ENCODE measurements at regions not wholly inside any gene's neighbourhood (a gene's known extent, or its start where the extent isn't known, plus 50 kb on each side); places are given as distances from the start of the nearest gene placed in this dataset.

DNA sequence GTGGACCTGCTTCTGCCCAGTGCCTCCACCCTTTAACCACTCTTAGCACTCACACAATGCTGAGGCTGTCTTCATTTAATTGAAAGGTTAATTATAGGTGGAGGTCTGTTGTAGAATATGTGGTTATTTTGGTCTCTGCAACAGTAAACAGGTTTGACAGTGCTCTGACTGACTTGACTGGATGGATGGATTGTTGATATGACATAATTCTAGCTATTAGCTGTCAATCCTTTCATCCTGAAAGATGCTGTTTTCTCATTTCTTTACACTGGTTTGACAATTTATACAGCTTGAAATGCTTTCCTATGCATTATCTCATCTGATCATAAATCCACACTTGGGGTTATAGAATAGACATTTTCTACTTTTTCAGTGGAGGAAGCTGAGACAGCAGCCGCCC is 210.7 kb downstream of the CDH26 start:
- H3K4me3 ChIP-seq (ENCODE audit: low read depth, poor library complexity, severe bottlenecking), result no peak overlapping the region
- TF ChIP-seq, protein P1, sequence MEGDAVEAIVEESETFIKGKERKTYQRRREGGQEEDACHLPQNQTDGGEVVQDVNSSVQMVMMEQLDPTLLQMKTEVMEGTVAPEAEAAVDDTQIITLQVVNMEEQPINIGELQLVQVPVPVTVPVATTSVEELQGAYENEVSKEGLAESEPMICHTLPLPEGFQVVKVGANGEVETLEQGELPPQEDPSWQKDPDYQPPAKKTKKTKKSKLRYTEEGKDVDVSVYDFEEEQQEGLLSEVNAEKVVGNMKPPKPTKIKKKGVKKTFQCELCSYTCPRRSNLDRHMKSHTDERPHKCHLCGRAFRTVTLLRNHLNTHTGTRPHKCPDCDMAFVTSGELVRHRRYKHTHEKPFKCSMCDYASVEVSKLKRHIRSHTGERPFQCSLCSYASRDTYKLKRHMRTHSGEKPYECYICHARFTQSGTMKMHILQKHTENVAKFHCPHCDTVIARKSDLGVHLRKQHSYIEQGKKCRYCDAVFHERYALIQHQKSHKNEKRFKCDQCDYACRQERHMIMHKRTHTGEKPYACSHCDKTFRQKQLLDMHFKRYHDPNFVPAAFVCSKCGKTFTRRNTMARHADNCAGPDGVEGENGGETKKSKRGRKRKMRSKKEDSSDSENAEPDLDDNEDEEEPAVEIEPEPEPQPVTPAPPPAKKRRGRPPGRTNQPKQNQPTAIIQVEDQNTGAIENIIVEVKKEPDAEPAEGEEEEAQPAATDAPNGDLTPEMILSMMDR (IDR thresholded peaks at IDR 0.05), result no peak
- TF ChIP-seq POLR2A (IDR thresholded peaks at IDR 0.05), result no peak
- DNase-seq (ENCODE audit: low spot score in 2 of 2), result no peak
- 75% methylated on average over 1 of the region's 1 CpG for WGBS, 2 donors
- intact Hi-C loops (cut with DNase I; ENCODE audit: low total_unique reads), result no loop called here

- WGBS, 2 donors, result 81 to 83% methylated on average over 3 of the region's 3 CpGs
- no peak overlapping the region for H3K4me3 ChIP-seq (ENCODE audit: low read depth, poor library complexity, severe bottlenecking)
- TF ChIP-seq POLR2A (IDR thresholded peaks at IDR 0.05), result no peak
- TF ChIP-seq, protein P1 (IDR thresholded peaks at IDR 0.05), result no peak
- DNase-seq (ENCODE audit: low spot score in 2 of 2), result no peak
- intact Hi-C loops (cut with DNase I; ENCODE audit: low total_unique reads), result no loop called here
Observed at GRCh38 chr20:60170116-60170515, 211.9 kb downstream of the CDH26 start.

DNA sequence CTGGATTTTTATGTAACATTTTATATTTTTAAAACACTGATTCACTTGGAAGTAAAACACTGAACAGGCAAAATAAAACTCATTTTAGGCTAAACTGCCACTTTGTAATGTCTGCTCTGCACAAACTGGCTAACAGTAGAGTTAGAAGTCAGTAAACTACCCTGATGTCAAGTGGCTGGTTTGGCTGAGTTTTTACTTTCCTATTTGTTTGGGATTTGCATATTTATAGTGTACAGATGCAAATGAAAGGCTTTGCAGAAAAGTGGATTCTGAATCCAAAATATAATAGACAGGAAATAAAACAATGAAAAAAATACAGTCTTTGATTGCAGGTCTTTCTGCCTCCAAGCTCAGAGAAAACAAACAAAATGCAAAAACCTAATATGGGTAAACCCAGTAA is 213.1 kb downstream of the CDH26 start:
- TF ChIP-seq POLR2A (IDR thresholded peaks at IDR 0.05), result no peak
- TF ChIP-seq, protein P1 (IDR thresholded peaks at IDR 0.05), result no peak
- no peak overlapping the region for H3K4me3 ChIP-seq (ENCODE audit: low read depth, poor library complexity, severe bottlenecking)
- no peak for DNase-seq (ENCODE audit: low spot score in 2 of 2)
- intact Hi-C loops (cut with DNase I; ENCODE audit: low total_unique reads), result no loop called here

DNA sequence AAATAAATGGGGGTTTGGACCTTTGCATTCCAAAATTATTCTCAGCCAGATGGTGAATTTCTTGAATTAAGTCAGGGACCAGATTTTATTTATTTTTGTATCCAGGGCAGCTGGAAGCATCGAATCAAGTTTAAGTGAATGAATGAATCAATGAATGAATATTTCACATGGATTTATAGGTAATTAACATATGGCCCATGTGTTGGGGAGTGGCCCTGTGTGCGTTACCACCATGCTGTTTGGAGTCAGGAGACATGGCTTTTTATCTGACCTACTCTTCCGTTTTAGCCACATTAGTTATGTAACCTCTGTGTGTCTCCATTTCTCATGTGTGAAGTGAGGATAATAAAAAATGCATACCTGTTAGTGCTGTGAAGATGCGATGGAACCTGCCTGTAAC is 213.5 kb downstream of the CDH26 start:
- intact Hi-C loops (cut with DNase I; ENCODE audit: low total_unique reads), result no loop called here
- TF ChIP-seq, protein P1 (IDR thresholded peaks at IDR 0.05), result no peak
- no peak for TF ChIP-seq POLR2A (IDR thresholded peaks at IDR 0.05)
- no peak for DNase-seq (ENCODE audit: low spot score in 2 of 2)
- no peak overlapping the region for H3K4me3 ChIP-seq (ENCODE audit: low read depth, poor library complexity, severe bottlenecking)
- 81 to 86% methylated on average over 4 of the region's 4 CpGs for WGBS, 2 donors

DNA sequence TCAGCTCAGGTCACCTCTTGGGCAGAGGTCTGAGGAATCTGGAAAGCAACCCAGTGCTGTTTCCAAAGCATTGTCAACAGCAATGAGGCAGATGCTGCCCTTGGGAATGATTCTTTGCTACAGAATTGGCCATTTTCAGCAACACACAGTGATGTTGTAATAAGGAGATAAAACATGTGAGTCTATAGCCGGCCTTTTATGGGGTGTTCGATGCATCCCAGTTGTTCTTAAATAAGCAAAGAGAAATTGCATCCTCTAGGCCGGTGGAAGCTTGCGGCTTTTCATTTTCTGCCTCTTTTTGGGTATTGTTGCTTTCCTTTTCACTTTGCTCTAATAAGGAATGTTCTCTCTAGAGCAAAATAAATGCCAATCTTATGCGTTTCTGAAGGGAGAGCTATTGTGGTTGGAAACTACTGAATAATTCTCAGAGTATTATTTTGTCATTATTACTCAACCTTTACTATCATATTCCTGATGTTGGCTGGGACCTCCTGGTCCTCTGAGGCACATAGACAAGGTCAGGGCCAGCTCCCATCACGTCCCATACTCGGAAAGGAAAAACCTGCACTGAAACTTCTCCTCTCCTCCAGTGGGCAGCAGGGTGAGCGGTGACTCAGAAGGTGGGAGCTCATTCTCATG is 214.2 kb downstream of the CDH26 start:
- no peak overlapping the region for H3K4me3 ChIP-seq (ENCODE audit: low read depth, poor library complexity, severe bottlenecking)
- TF ChIP-seq, protein P1 (IDR thresholded peaks at IDR 0.05), result no peak
- TF ChIP-seq POLR2A (IDR thresholded peaks at IDR 0.05), result no peak
- WGBS, 2 donors, result 77 to 81% methylated on average over 8 of the region's 8 CpGs
- intact Hi-C loops (cut with DNase I; ENCODE audit: low total_unique reads), result no loop called here
- DNase-seq (ENCODE audit: low spot score in 2 of 2), result no peak

DNA sequence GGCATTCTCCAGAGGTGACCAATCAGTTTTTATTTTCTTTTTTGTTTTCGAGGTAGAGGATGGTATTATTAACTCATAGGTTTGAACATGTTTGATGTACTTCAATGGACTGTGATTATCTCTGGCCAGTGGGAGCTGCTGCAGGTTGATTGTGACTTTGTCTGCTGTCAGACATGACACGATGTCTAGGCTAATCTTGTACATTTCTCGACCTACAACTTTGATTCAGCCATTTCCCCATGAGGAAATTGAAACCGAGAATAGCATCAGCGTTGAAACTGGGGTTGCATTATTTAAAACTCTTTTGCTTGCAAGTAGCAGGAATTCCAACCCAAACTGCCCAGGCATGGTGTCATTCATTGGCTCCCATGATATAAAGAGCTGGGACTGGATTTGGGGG is 218.9 kb downstream of the CDH26 start:
- intact Hi-C loops (cut with DNase I; ENCODE audit: low total_unique reads), result no loop called here
- WGBS, 2 donors, result 82 to 83% methylated on average over 5 of the region's 5 CpGs
- H3K4me3 ChIP-seq (ENCODE audit: low read depth, poor library complexity, severe bottlenecking), result no peak overlapping the region
- no peak for DNase-seq (ENCODE audit: low spot score in 2 of 2)
- no peak for TF ChIP-seq POLR2A (IDR thresholded peaks at IDR 0.05)
- TF ChIP-seq, protein P1 (IDR thresholded peaks at IDR 0.05), result no peak

Measured in lower leg skin (tissue), 4 donors.